HFFc6 (cell line): ENCODE measurements at regions not wholly inside any gene's neighbourhood (a gene's known extent, or its start where the extent isn't known, plus 50 kb on each side); places are given as distances from the start of the nearest gene placed in this dataset.

ENCODE experiments used
- DNase-seq: peaks from one replicate; pipeline ENCODE4 v3.0.0-alpha.2; 2018
- H3K27ac Mint-ChIP-seq: 2 replicates; pipeline ENCODE4 v1.8.0; 2020; ENCODE audit warnings: mild to moderate bottlenecking, mixed read lengths
- H3K27me3 Mint-ChIP-seq: 2 replicates; pipeline ENCODE4 v1.8.0; 2021; ENCODE audit warnings: mild to moderate bottlenecking, moderate library complexity, mixed read lengths; ENCODE audit not compliant: insufficient read depth
- H3K36me3 Mint-ChIP-seq: 2 replicates; pipeline ENCODE4 v1.8.0; 2021; ENCODE audit warnings: low read depth, mixed read lengths
- H3K4me1 Mint-ChIP-seq: 2 replicates; pipeline ENCODE4 v1.8.0; 2020; ENCODE audit warnings: low read depth, mixed read lengths
- H3K4me3 Mint-ChIP-seq: 2 replicates; pipeline ENCODE4 v1.8.0; 2020; ENCODE audit warnings: mild to moderate bottlenecking, moderate library complexity, mixed read lengths
- H3K9me3 Mint-ChIP-seq: 2 replicates; pipeline ENCODE4 v1.8.0; 2020; ENCODE audit warnings: mild to moderate bottlenecking, mixed read lengths
- TF ChIP-seq, protein P1 (sequence below): fragments of 200-600 bp; sonication (generic); IDR thresholded peaks from 2 replicates; pipeline ENCODE4 v1.5.0; 2021; ENCODE audit warnings: antibody characterized with exemption, mild to moderate bottlenecking

- Mint-ChIP-seq H3K27me3 (no peaks in the 10 kb centered on the region; the same call in 1 of the 2 replicates), H3K4me3 (no peak overlapping the region), H3K4me1 (no peaks in the 10 kb centered on the region), H3K27ac (no peak overlapping the region), H3K36me3 (no peaks in the 10 kb centered on the region), H3K9me3 (peaks cover 19% of the 10 kb centered on the region)
- DNase-seq: no peak
- TF ChIP-seq, protein P1, sequence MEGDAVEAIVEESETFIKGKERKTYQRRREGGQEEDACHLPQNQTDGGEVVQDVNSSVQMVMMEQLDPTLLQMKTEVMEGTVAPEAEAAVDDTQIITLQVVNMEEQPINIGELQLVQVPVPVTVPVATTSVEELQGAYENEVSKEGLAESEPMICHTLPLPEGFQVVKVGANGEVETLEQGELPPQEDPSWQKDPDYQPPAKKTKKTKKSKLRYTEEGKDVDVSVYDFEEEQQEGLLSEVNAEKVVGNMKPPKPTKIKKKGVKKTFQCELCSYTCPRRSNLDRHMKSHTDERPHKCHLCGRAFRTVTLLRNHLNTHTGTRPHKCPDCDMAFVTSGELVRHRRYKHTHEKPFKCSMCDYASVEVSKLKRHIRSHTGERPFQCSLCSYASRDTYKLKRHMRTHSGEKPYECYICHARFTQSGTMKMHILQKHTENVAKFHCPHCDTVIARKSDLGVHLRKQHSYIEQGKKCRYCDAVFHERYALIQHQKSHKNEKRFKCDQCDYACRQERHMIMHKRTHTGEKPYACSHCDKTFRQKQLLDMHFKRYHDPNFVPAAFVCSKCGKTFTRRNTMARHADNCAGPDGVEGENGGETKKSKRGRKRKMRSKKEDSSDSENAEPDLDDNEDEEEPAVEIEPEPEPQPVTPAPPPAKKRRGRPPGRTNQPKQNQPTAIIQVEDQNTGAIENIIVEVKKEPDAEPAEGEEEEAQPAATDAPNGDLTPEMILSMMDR: no peak
Measured at GRCh38 chr11:81840380-81840779, 893.3 kb downstream of the FAM181B start.

- no peak overlapping the region for H3K4me3 Mint-ChIP-seq
- no peak overlapping the region for H3K27ac Mint-ChIP-seq
Measured at GRCh38 chr11:81839976-81840375, 893.7 kb downstream of the FAM181B start.

GRCh38 chr11:81839016-81839415 is 894.6 kb downstream of the FAM181B start:
- DNase-seq: no peak

More at GRCh38 chr11:81839976-81840375, 893.7 kb downstream of the FAM181B start:
- Mint-ChIP-seq H3K4me1 (no peaks in the 10 kb centered on the region), H3K36me3 (no peaks in the 10 kb centered on the region), H3K27me3 (no peaks in the 10 kb centered on the region; the same call in 1 of the 2 replicates), H3K9me3 (peaks cover 19% of the 10 kb centered on the region)
- no peak for DNase-seq
- TF ChIP-seq, protein P1: no peak

DNA sequence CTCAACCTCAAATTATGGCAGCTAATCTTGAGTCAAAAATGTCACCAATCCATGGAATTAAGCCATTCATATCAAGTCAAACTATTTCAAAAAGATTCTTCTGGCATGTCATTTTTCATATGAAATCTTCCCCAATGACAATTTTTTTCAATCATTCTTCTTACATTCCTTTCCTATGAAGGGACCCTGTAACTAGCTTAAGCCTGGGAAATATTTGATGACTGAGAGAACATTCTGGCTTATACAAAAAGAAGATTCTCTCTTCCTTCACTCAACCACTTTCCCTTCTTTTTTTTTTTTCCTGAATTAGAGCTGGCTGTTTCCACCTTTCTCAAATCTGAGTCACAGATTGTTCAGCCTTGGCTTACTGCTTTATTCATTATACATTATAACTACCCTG is 903.7 kb downstream of the FAM181B start:
- H3K4me3 Mint-ChIP-seq: no peak overlapping the region
- H3K4me1 Mint-ChIP-seq: no peaks in the 10 kb centered on the region
- no peaks in the 10 kb centered on the region for H3K36me3 Mint-ChIP-seq
- no peaks in the 10 kb centered on the region for H3K27me3 Mint-ChIP-seq
- H3K9me3 Mint-ChIP-seq: peaks cover 47% of the 10 kb centered on the region
- DNase-seq: no peak
- TF ChIP-seq, protein P1: no peak
- no peak overlapping the region for H3K27ac Mint-ChIP-seq

More at GRCh38 chr11:81839016-81839415, 894.6 kb downstream of the FAM181B start:
- Mint-ChIP-seq H3K36me3 (no peaks in the 10 kb centered on the region), H3K27me3 (no peaks in the 10 kb centered on the region; the same call in 1 of the 2 replicates), H3K4me3 (no peak overlapping the region), H3K4me1 (no peaks in the 10 kb centered on the region), H3K27ac (no peak overlapping the region), H3K9me3 (peaks cover 21% of the 10 kb centered on the region)
- TF ChIP-seq, protein P1: no peak

- H3K36me3 Mint-ChIP-seq: no peaks in the 10 kb centered on the region
- H3K4me1 Mint-ChIP-seq: no peaks in the 10 kb centered on the region
- H3K9me3 Mint-ChIP-seq: peaks cover 29% of the 10 kb centered on the region
- TF ChIP-seq, protein P1: no peak
- no peak overlapping the region for H3K27ac Mint-ChIP-seq
- DNase-seq: no peak
- no peaks in the 10 kb centered on the region for H3K27me3 Mint-ChIP-seq
- no peak overlapping the region for H3K4me3 Mint-ChIP-seq
Measured at GRCh38 chr11:81825346-81825745, 908.3 kb downstream of the FAM181B start.

DNA sequence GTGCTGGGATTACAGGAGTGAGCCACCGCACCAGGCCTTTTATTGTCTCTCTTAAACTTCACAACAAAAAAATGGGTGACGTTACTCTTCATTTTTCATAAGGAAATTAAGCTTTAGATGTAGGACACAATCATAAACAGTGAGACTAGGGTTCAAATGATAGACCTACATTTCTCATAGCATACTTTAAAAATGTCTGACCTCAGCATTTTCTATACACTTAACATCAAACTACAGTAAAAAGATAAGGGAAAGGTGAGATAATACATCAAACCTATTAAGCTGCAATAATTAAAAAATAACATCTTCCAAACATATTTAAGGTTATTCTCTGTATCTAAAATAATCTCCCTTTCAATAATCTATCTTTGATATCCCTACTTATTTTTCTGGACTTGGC is 914.2 kb downstream of the FAM181B start:
- Mint-ChIP-seq H3K27ac (no peak overlapping the region), H3K9me3 (peaks cover 8% of the 10 kb centered on the region), H3K27me3 (no peaks in the 10 kb centered on the region), H3K4me3 (no peak overlapping the region), H3K4me1 (no peaks in the 10 kb centered on the region), H3K36me3 (no peaks in the 10 kb centered on the region)
- no peak for DNase-seq
- TF ChIP-seq, protein P1: no peak
